Activated CD4-positive, alpha-beta T cell treated with anti-CD3 and anti-CD28 coated beads, Interleukin-2, Interleukin-4, amounts not matched to agents 100 ng/mL and 50 ng/mL, durations not matched to agents 16 hours and 8 hours (primary cell): ENCODE measurements at regions not wholly inside any gene's neighbourhood (a gene's known extent, or its start where the extent isn't known, plus 50 kb on each side); places are given as distances from the start of the nearest gene placed in this dataset.
A peak's percentile ranks its signal among the peaks of the same experiment; 100 is the strongest.
"Not testable (repeated sequence)": the region's sequence is repeated elsewhere in the genome, so short reads cannot be mapped to it uniquely, and the experiment has no call there.

ENCODE experiments used
- DNase-seq: peaks from one replicate; pipeline ENCODE4 v3.0.0-alpha.2; 2020; ENCODE audit warnings: low spot score

- DNase-seq, result no peak
Observed at GRCh38 chr4:104129243-104129642, 365.5 kb downstream of the CXXC4 start.

GRCh38 chr4:104128850-104129213, 365.9 kb downstream of the CXXC4 start:
- DNase-seq, result no peak

GRCh38 chr4:104128031-104128849, 366.5 kb downstream of the CXXC4 start:
- no peak for DNase-seq

GRCh38 chr4:104123021-104123420, 371.7 kb downstream of the CXXC4 start:
- DNase-seq, result no peak

- no peak for DNase-seq
Observed at GRCh38 chr4:104117776-104118175, 376.9 kb downstream of the CXXC4 start.

GRCh38 chr4:104113850-104114249, 380.8 kb downstream of the CXXC4 start:
- no peak for DNase-seq

- no peak for DNase-seq
Observed at GRCh38 chr4:104099141-104099540, 379.4 kb upstream of the TACR3 start.

GRCh38 chr4:104093247-104093646, 373.5 kb upstream of the TACR3 start:
- DNase-seq, result no peak

GRCh38 chr4:104073229-104073628, 353.4 kb upstream of the TACR3 start:
- no peak for DNase-seq

- no peak for DNase-seq
Observed at GRCh38 chr4:104066533-104066932, 346.7 kb upstream of the TACR3 start.

- DNase-seq, result peak; percentile 9
Observed at GRCh38 chr4:104064646-104065577, 345.1 kb upstream of the TACR3 start.

GRCh38 chr4:104063341-104063740, 343.6 kb upstream of the TACR3 start:
- no peak for DNase-seq

- no peak for DNase-seq
Observed at GRCh38 chr4:104044369-104044768, 324.6 kb upstream of the TACR3 start.

- DNase-seq, result no peak
Observed at GRCh38 chr4:104032896-104033295, 313.1 kb upstream of the TACR3 start.

- no peak for DNase-seq
Observed at GRCh38 chr4:104025251-104025650, 305.5 kb upstream of the TACR3 start.

GRCh38 chr4:104022831-104023230, 303.0 kb upstream of the TACR3 start:
- DNase-seq, result no peak

GRCh38 chr4:104022226-104022625, 302.4 kb upstream of the TACR3 start:
- DNase-seq, result no peak

- DNase-seq, result no peak
Observed at GRCh38 chr4:104020641-104021040, 300.9 kb upstream of the TACR3 start.

- DNase-seq, result no peak
Observed at GRCh38 chr4:104017213-104017612, 297.4 kb upstream of the TACR3 start.

- DNase-seq, result no peak
Observed at GRCh38 chr4:104015680-104016079, 295.9 kb upstream of the TACR3 start.

- DNase-seq, result no peak
Observed at GRCh38 chr4:104010722-104011121, 290.9 kb upstream of the TACR3 start.

GRCh38 chr4:104002318-104002717, 282.5 kb upstream of the TACR3 start:
- not testable (repeated sequence) for DNase-seq

- DNase-seq, result no peak
Observed at GRCh38 chr4:103998756-103999155, 279.0 kb upstream of the TACR3 start.
